GM12878 (cell line): ENCODE measurements at regions not wholly inside any gene's neighbourhood (a gene's known extent, or its start where the extent isn't known, plus 50 kb on each side); places are given as distances from the start of the nearest gene placed in this dataset.
A peak's percentile ranks its signal among the peaks of the same experiment; 100 is the strongest.

ENCODE experiments used
- ATAC-seq: fragments of 200-7000 bp; cut with Tn5 transposase; 3 replicates; pipeline ENCODE4 v1.9.1; 2020; ENCODE audit warnings: mild to moderate bottlenecking, moderate library complexity
- BruUV-seq: library from RNA; stranded (reverse); fragments of 400-500 nt; replicated peaks from 2 replicates; lab custom pipeline; 2021; lab: Mats Ljungman, UMichigan
- CTCF ChIA-PET: fragments of 300-600 bp; sonication (Branson Sonifier 250); formaldehyde crosslinking; extraction: SDS; loops from one replicate; lab custom pipeline; 2021; ENCODE audit warnings: inconsistent platforms; lab: Yijun Ruan, JAX
- POLR2A ChIA-PET: fragments of 350-600 bp; formaldehyde crosslinking; extraction: SDS; loops from one replicate; lab custom pipeline; 2021; ENCODE audit warnings: inconsistent platforms; lab: Charles Lee
- RAD21 ChIA-PET: fragments of 300-600 bp; sonication (Branson Sonifier 250); formaldehyde crosslinking; loops from one replicate; lab custom pipeline; 2023; ENCODE audit warnings: antibody characterized with exemption; ENCODE audit not compliant: unreplicated experiment; lab: Charles Lee
- SMC1A ChIA-PET: fragments of 300-600 bp; sonication (Branson Sonifier 250); formaldehyde crosslinking; loops from one replicate; lab custom pipeline; 2023; ENCODE audit not compliant: unreplicated experiment, uncharacterized antibody; lab: Charles Lee
- DNase-seq: peaks from one replicate; pipeline ENCODE4 v3.0.0-alpha.2; 2011; ENCODE audit warnings: low read depth, low spot score
- FAIRE-seq: peaks from 3 replicates; lab custom pipeline; 2011; peaks lifted over from hg19 to GRCh38; lab: Jason Lieb, UNC
- H2AFZ ChIP-seq: 2 replicates; pipeline ENCODE4 v1.6.0; 2011; ENCODE audit warnings: low read depth, low read length, control low read depth; ENCODE audit not compliant: control insufficient read depth
- H3K27ac ChIP-seq: 2 replicates; pipeline ENCODE4 v1.5.1; 2011; ENCODE audit warnings: control low read depth; ENCODE audit not compliant: control insufficient read depth, insufficient read depth
- H3K27me3 ChIP-seq, 2 experiments: replicated peaks in 1 of 2; 2 replicates each; pipeline versions ENCODE4 v1.6.0 to v1.6.1; 2011; ENCODE audit warnings: low read length in 1 of 2; ENCODE audit not compliant: control insufficient read depth in 2 of 2, insufficient read depth in 2 of 2
- H3K36me3 ChIP-seq, 2 experiments: 2 replicates each; pipeline ENCODE4 v1.5.1; 2011; ENCODE audit warnings: low read length in 1 of 2; ENCODE audit not compliant: control insufficient read depth in 2 of 2, insufficient read depth in 2 of 2
- H3K4me1 ChIP-seq: 2 replicates; pipeline ENCODE4 v1.6.1; 2011; ENCODE audit warnings: mild to moderate bottlenecking, low read length, moderate library complexity, mixed read lengths; ENCODE audit not compliant: control insufficient read depth, insufficient read depth
- H3K4me2 ChIP-seq: 2 replicates; pipeline ENCODE4 v1.6.0; 2011; ENCODE audit warnings: control low read depth; ENCODE audit not compliant: control insufficient read depth, insufficient read depth
- H3K4me3 ChIP-seq: fragments of 200-600 bp; sonication (generic); 2 replicates; pipeline ENCODE4 v1.5.1; 2016
- H3K79me2 ChIP-seq: 2 replicates; pipeline ENCODE4 v1.6.0; 2011; ENCODE audit warnings: low read length; ENCODE audit not compliant: control insufficient read depth, insufficient read depth
- H3K9ac ChIP-seq: 2 replicates; pipeline ENCODE4 v1.8.0; 2011; ENCODE audit warnings: low read length, control low read depth, mixed read lengths; ENCODE audit not compliant: control insufficient read depth, insufficient read depth
- H3K9me3 ChIP-seq: replicated peaks from 3 replicates; pipeline ENCODE4 v1.5.1; 2011; ENCODE audit warnings: mild to moderate bottlenecking, low read length; ENCODE audit not compliant: control insufficient read depth, insufficient read depth
- H4K20me1 ChIP-seq: 2 replicates; pipeline ENCODE4 v1.6.0; 2011; ENCODE audit not compliant: control insufficient read depth, insufficient read depth
- ATF7 ChIP-seq: fragments of 450-650 bp; IDR thresholded peaks from 2 replicates; pipeline ENCODE4 v1.6.1; 2016; ENCODE audit warnings: low read depth, mild to moderate bottlenecking
- BHLHE40 ChIP-seq, 2 experiments: fragments of 450-650 bp in 1 of 2; IDR thresholded peaks; 2 replicates each; pipeline ENCODE4 v1.6.1; 2011 to 2017; ENCODE audit warnings: low read depth in 2 of 2, borderline replicate concordance in 1 of 2, improper control_type of control experiment in 1 of 2, low read length in 1 of 2, mild to moderate bottlenecking in 1 of 2
- ETV6 ChIP-seq, 2 experiments: fragments of 450-650 bp in 1 of 2; IDR thresholded peaks in 1 of 2; conservative IDR thresholded peaks in 1 of 2; 2 replicates each; pipeline ENCODE4 v1.6.1; 2014; ENCODE audit warnings: antibody characterized with exemption in 1 of 2, borderline replicate concordance in 1 of 2, low read depth in 1 of 2, mild to moderate bottlenecking in 1 of 2, moderate library complexity in 1 of 2
- MYC ChIP-seq: IDR thresholded peaks from 2 replicates; pipeline ENCODE4 v1.6.1; 2011; ENCODE audit warnings: mild to moderate bottlenecking, low read length, moderate library complexity, inconsistent platforms; ENCODE audit not compliant: insufficient read depth, insufficient replicate concordance, insufficient read length, severe bottlenecking
- NFYA ChIP-seq: IDR thresholded peaks from 2 replicates; pipeline ENCODE4 v1.6.1; 2011; ENCODE audit warnings: low read depth, mild to moderate bottlenecking, low read length, improper control_type of control experiment, borderline replicate concordance
- PAX5 ChIP-seq: IDR thresholded peaks from 2 replicates; pipeline ENCODE4 v1.6.1; 2011; ENCODE audit warnings: low read depth, low read length, borderline replicate concordance
- SMC3 ChIP-seq: IDR thresholded peaks from 2 replicates; pipeline ENCODE4 v1.6.1; 2011; ENCODE audit warnings: low read length, improper control_type of control experiment, borderline replicate concordance
- SPI1 ChIP-seq: IDR thresholded peaks from 2 replicates; pipeline ENCODE4 v1.6.1; 2011; ENCODE audit warnings: low read depth, mild to moderate bottlenecking, low read length, moderate library complexity, borderline replicate concordance; ENCODE audit not compliant: insufficient read depth
- SUZ12 ChIP-seq: fragments of 200-600 bp; sonication (generic); IDR thresholded peaks from one replicate; pipeline ENCODE4 v1.6.1; 2018; ENCODE audit warnings: antibody characterized with exemption, mild to moderate bottlenecking; ENCODE audit not compliant: unreplicated experiment
- YY1 ChIP-seq: IDR thresholded peaks from 2 replicates; pipeline ENCODE4 v1.6.1; 2011; ENCODE audit warnings: low read depth, mild to moderate bottlenecking, low read length
- WGBS: methylation state at CpG from one replicate; pipeline ENCODE4 v1.1.6; 2016; ENCODE audit warnings: low lambda C conversion rate; ENCODE audit not compliant: insufficient replicate concordance, insufficient coverage; ENCODE audit errors: missing lambda C conversion rate; 5-methylcytosine and 5-hydroxymethylcytosine counted together
- in situ Hi-C: fragments of 300-500 bp; cut with MboI; formaldehyde crosslinking; loops from 9 replicates; pipeline ENCODE4 v1.14.3; 2018; ENCODE audit warnings: mixed read lengths
- intact Hi-C: fragments of 100-400 bp; cut with micrococcal nuclease; formaldehyde crosslinking; loops from one replicate; pipeline ENCODE4 v1.14.2; 2022; ENCODE audit not compliant: unreplicated experiment
- TF ChIP-seq, protein P1 (sequence below): fragments of 450-650 bp; formaldehyde crosslinking; IDR thresholded peaks from 2 replicates; pipeline ENCODE4 v1.5.0; 2022; ENCODE audit warnings: mild to moderate bottlenecking, missing genetic modification characterization
- TF ChIP-seq, protein P2 (sequence below): IDR thresholded peaks from 2 replicates; pipeline ENCODE4 v1.6.1; 2011; ENCODE audit warnings: borderline replicate concordance, low read depth, mild to moderate bottlenecking, moderate library complexity, low read length; ENCODE audit not compliant: insufficient read depth, poor library complexity, severe bottlenecking
- TF ChIP-seq, protein P3 (sequence below): fragments of 450-650 bp; conservative IDR thresholded peaks from 2 replicates; pipeline ENCODE4 v1.6.1; 2017; ENCODE audit warnings: mild to moderate bottlenecking, moderate library complexity
- TF ChIP-seq, protein P4 (sequence below): IDR thresholded peaks from 2 replicates; pipeline ENCODE4 v1.6.1; 2011; ENCODE audit warnings: low read depth, mild to moderate bottlenecking, low read length, moderate library complexity, borderline replicate concordance; ENCODE audit errors: extremely low read depth
- TF ChIP-seq, protein P5 (sequence below): IDR thresholded peaks from 2 replicates; pipeline ENCODE4 v1.6.1; 2012; ENCODE audit warnings: low read depth, low read length, improper control_type of control experiment

DNA sequence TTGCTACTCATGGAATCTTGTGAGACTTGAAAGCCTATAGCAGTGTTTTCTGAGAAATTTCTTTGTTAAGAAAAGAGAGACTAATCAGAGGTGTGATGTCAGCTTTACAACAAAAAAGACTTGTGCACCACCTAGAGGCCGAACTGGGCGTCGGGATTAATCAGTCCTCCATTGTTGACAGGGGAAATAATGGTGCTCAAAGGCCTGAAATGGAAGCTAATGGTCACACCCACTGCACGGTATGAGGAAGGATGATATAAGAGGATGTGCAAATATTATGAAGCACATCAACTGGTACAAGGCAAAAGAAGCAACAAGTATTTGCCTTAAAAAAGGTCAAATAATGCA is 480.2 kb upstream of the MIR17HG start:
- in situ Hi-C loops (no loop called here), intact Hi-C loops (loop anchor here (5.0 to 10.0 kb wide), 6 partner anchors 150 to 943 kb away; no protein-coding TSS in a partner anchor)
- Histone ChIP-seq H2AFZ (no peak overlapping the region), H3K27ac (no peak overlapping the region), H4K20me1 (no peaks in the 10 kb centered on the region), H3K9ac (no peak overlapping the region), H3K9me3 (no peaks in the 10 kb centered on the region), H3K4me1 (no peaks in the 10 kb centered on the region), H3K4me2 (no peak overlapping the region), H3K4me3 (no peak overlapping the region), H3K36me3 (no peaks in the 10 kb centered on the region), H3K79me2 (no peaks in the 10 kb centered on the region), H3K27me3 (no peaks in the 10 kb centered on the region)
- ChIA-PET POLR2A (no interaction called here), CTCF (interaction anchor here (0.7 to 2.6 kb wide), 14 partner anchors 9 to 944 kb away, joined by 3 to 23 read pairs (median 3); no protein-coding TSS in a partner anchor), RAD21 (interaction anchor here (1.0 to 1.1 kb wide), 2 partner anchors 10 to 446 kb away, joined by 3 read pairs; no protein-coding TSS in a partner anchor), SMC1A (interaction anchor here (1.0 to 1.8 kb wide), 6 partner anchors 9 to 1801 kb away, joined by 3 to 10 read pairs (median 3); no protein-coding TSS in a partner anchor)
- WGBS: 0% methylated on average over 4 of the region's 4 CpGs
- BruUV-seq: no TSS peak
- ATAC-seq (peak; percentile 100), FAIRE-seq (peak; percentile 90), DNase-seq (peak; percentile 24)
- TF ChIP-seq, protein P1, sequence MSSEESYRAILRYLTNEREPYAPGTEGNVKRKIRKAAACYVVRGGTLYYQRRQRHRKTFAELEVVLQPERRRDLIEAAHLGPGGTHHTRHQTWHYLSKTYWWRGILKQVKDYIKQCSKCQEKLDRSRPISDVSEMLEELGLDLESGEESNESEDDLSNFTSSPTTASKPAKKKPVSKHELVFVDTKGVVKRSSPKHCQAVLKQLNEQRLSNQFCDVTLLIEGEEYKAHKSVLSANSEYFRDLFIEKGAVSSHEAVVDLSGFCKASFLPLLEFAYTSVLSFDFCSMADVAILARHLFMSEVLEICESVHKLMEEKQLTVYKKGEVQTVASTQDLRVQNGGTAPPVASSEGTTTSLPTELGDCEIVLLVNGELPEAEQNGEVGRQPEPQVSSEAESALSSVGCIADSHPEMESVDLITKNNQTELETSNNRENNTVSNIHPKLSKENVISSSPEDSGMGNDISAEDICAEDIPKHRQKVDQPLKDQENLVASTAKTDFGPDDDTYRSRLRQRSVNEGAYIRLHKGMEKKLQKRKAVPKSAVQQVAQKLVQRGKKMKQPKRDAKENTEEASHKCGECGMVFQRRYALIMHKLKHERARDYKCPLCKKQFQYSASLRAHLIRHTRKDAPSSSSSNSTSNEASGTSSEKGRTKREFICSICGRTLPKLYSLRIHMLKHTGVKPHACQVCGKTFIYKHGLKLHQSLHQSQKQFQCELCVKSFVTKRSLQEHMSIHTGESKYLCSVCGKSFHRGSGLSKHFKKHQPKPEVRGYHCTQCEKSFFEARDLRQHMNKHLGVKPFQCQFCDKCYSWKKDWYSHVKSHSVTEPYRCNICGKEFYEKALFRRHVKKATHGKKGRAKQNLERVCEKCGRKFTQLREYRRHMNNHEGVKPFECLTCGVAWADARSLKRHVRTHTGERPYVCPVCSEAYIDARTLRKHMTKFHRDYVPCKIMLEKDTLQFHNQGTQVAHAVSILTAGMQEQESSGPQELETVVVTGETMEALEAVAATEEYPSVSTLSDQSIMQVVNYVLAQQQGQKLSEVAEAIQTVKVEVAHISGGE (CRISPR knock-in tag): no peak
- TF ChIP-seq, protein P2, sequence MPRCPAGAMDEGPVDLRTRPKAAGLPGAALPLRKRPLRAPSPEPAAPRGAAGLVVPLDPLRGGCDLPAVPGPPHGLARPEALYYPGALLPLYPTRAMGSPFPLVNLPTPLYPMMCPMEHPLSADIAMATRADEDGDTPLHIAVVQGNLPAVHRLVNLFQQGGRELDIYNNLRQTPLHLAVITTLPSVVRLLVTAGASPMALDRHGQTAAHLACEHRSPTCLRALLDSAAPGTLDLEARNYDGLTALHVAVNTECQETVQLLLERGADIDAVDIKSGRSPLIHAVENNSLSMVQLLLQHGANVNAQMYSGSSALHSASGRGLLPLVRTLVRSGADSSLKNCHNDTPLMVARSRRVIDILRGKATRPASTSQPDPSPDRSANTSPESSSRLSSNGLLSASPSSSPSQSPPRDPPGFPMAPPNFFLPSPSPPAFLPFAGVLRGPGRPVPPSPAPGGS: no peak
- TF ChIP-seq, protein P3, sequence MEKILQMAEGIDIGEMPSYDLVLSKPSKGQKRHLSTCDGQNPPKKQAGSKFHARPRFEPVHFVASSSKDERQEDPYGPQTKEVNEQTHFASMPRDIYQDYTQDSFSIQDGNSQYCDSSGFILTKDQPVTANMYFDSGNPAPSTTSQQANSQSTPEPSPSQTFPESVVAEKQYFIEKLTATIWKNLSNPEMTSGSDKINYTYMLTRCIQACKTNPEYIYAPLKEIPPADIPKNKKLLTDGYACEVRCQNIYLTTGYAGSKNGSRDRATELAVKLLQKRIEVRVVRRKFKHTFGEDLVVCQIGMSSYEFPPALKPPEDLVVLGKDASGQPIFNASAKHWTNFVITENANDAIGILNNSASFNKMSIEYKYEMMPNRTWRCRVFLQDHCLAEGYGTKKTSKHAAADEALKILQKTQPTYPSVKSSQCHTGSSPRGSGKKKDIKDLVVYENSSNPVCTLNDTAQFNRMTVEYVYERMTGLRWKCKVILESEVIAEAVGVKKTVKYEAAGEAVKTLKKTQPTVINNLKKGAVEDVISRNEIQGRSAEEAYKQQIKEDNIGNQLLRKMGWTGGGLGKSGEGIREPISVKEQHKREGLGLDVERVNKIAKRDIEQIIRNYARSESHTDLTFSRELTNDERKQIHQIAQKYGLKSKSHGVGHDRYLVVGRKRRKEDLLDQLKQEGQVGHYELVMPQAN: no peak
- TF ChIP-seq NFYA (no peak), ATF7 (0 out of 2 replicates have a peak, but pooled peaks have one; percentile 36), MYC (no peak), SUZ12 (no peak), SMC3 (peak; percentile 31; the same call in 1 of the 2 replicates), BHLHE40 (IDR thresholded peaks at IDR 0.05; ENCODE audit: borderline replicate concordance in 1 of 2, low read depth in 2 of 2, low read length in 1 of 2) (no peak), SPI1 (no peak), PAX5 (peak; percentile 89), YY1 (peak; percentile 87), ETV6 (conservative IDR thresholded peaks at IDR 0.05 in 1 of 2, IDR thresholded peaks at IDR 0.05 in 1 of 2; ENCODE audit: borderline replicate concordance in 1 of 2, low read depth in 1 of 2) (peak in 1 of 2 experiments; percentile 45; a peak in 2 of 4 replicates)
- TF ChIP-seq, protein P4, sequence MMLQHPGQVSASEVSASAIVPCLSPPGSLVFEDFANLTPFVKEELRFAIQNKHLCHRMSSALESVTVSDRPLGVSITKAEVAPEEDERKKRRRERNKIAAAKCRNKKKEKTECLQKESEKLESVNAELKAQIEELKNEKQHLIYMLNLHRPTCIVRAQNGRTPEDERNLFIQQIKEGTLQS: no peak
- TF ChIP-seq, protein P5, sequence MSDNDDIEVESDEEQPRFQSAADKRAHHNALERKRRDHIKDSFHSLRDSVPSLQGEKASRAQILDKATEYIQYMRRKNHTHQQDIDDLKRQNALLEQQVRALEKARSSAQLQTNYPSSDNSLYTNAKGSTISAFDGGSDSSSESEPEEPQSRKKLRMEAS: no peak
